ENCODE measurements at regions not wholly inside any gene's neighbourhood (a gene's known extent, or its start where the extent isn't known, plus 50 kb on each side); places are given as distances from the start of the nearest gene placed in this dataset.
A peak's percentile ranks its signal among the peaks of the same experiment; 100 is the strongest.
"Not testable (repeated sequence)": the region's sequence is repeated elsewhere in the genome, so short reads cannot be mapped to it uniquely, and the experiment has no call there.

DNA sequence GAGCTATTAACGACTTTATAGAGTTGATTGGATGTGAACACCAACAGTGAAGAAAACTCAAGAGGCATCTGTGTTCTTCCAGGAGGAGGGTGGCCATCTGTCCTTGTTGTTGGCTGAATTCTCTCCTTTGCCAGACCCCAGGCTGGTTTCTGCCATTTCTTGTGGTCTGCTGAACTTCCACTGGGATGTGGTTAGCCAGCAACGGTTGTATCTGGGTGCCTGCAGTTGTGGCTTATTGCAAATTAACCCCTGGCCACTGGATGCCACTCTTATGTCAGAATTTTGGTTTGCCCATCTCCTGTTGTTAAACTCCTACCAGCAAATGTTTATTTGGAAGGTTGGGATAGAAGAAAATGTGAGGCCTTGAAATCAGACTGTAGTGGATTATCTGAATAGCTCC lies 163.6 kb upstream of the TBC1D5 start:
- DNase-seq (ENCODE audit: low read depth in 2 of 2) = no peak

DNA sequence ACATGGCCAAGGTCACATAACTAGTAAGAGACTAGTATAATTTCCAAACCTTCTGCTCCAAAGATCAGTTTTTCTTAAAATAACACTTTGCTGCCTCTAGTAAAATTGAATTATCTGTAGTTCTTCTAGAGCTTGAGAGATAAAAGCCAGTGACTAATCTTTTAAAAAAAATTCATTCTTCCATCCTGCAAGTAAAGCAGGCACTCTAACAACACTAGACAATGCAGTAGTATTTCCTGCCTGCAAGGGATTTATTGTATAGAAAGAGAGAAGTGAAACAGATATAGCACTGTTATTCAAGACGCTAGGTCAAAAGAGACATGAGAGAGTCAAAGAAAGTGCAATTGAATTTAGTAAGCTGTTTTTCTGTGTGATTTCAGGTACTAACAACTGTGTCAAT lies 159.5 kb upstream of the TBC1D5 start:
- DNase-seq (ENCODE audit: low read depth in 2 of 2) = no peak

DNA sequence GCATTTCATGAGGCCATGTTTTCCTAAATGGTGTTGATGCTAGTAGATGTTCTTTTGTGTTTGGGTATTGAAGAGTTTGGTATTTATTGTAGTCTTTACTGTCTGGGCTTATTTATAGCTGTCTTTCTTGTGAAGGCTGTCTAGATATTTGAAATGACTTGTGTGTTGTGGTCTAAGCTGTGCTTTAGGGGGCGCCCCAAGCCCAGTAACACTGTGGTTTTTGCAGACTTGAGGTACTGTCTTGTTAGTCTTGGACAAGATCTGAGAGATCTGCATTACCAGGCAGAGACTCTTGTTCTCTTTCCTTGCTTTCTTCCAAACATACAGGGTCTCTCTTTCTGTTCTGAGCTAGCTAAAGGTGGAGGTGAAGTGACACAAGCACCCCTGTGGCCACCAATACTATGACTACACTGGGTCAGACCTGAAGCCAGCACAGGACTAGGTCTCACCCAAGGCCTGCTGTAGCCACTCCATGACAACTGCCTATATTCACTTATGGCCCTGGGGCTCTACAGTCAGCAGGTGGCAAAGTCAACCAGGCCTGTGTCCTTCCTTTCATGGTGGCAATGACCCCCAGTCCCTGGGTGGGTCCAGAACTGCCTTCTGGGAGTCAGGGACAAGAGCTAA lies 152.1 kb upstream of the TBC1D5 start:
- DNase-seq (ENCODE audit: low read depth in 2 of 2) = peak in 1 of 2 donors; percentile 26

DNA sequence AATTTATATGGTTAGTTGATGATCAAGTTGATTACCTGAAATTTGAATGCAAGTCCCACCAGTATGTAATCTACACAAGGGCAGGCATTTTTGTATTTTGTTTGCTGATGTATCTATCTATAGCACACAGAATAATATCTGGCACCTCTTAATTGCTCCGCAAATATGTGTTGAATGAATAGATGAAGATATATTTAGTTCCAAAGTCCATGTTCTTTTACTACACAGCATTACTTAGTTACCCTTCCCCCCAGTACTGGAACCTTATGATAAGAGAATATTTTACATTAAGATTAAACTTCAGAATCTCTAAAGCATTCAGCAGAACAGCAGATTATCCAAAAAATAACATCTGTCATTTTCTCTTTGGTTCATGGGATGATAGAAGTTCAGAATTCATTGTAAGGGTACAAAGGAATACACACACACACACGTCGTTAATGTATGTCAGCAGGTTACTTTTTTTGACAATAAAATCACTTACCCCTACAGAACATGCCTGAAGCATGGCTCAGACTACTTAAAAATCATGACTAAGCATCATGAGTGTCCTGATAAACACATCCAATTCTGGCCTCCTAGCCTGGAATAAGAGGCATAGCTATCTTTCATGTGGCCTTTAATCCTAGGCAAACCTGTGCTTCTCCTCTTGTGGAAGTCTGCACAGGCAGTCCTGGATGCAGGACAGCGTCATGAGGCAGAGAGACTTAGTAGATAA lies 148.9 kb upstream of the TBC1D5 start:
- no peak for DNase-seq (ENCODE audit: low read depth in 2 of 2)

DNA sequence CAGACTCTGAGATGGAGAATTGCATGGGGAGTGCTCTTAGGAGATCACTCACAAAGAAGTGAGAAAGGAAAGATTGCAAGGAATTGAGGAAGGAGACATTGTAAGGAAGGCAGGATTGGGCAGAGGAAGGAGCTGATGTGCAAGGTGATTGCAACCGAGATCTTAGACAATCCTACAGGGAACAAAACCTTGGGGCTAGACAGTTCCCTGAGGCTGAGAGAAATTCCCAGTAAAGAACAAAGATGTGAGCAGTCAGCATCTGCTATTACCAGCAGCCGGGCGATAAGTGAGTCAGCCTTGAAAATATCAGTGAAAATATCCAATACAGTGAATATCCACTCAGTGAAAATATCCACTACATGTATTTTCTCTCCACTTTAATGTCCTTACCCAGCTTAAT lies 143.6 kb upstream of the TBC1D5 start:
- no peak for DNase-seq (ENCODE audit: low read depth in 2 of 2)

DNA sequence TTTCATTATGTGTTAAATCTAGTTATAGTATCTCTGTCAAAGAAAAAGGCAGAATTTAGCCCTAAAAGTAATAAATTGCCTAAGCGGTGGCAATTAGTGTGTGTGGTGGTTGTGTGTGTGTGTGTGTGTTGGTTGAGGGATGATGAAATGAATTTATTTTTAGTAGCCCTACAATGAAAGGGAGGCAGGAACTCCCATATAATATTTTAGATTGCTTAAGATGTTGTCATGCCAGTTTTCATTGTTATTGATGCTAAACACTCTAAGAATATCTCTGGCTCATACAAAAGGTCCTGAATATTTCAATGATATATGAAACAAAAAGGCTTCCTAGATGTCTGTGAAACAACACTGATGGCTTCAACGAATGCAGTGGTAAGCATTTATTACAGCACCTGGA lies 140.6 kb upstream of the TBC1D5 start:
- DNase-seq (ENCODE audit: low read depth in 2 of 2) = no peak

DNA sequence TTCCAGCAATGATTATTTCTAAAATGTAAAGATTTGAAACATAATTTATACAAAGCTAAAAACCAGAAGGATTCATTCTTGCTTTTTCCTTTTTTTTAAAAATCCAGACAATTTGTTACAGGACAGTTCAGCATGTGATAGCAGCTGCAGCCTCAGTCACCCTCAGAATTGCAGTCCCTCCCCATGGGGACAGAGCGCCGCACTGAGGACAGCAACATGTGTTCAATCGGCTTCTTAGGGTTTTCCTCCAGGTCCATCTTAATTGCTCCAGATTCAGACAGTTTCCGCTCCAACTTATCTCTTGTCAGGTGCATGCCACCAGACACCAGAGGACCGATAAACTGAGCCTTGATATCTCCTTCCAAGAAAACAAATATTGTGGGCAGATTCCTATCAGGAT lies 134.9 kb upstream of the TBC1D5 start:
- DNase-seq (ENCODE audit: low read depth in 2 of 2) = no peak

DNA sequence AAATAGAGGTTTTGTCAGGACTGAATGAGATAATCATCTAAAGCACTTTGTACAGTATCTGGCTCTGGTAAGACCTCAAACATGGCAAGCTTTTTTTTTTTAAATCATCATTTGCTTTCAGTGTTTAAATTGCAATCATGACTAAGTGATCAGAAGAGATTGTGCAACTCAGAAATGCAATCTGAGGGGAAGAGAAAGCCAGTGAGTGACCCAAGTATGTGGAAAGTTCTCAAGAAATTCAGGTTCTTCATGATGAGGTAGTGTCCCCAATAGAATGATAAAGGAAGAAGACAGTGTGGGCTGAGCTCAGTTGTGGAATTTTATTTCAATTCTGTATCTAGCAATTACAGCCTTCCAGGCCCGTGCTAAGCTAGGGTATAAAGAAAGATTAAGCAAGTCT lies 132.2 kb upstream of the TBC1D5 start:
- DNase-seq (ENCODE audit: low read depth in 2 of 2) = no peak

DNA sequence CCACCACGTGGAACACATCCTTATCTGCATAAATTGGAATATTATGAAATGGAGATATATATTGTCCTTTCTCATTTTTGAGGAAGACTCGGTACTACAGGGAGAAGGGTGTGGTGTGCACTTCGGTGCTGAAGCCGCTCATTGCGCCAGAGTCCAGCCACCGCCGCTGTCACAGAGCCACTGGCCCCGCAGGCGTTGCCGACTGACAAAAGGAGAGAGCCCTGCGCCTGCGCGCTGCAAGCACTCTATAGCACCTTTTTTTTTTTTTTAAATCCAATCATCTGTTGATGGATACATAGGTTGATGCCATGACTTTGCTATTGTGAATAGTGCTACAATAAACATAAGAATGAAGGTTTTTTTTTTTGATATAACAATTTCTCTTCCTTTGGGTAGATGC lies 130.0 kb upstream of the TBC1D5 start:
- DNase-seq (ENCODE audit: low read depth in 2 of 2) = no peak

DNA sequence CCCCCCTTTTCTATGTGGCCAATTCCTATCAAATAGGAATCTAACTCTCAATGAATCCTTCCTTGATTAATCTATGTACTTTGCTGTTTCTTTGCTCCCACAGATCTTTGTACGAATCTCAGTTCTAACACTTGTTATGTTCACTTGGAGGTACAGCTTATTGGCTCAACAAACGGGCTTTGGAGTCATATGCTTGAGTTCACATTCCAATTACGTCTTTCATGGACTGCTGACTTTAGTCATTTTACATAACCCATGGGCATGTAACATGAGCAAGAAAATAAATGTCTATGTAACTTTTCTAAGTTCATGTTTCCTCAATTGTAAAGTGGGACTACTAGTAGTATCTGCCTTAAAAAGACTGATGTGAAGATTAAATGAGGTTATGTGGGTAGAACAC lies 123.2 kb upstream of the TBC1D5 start:
- no peak for DNase-seq (ENCODE audit: low read depth in 2 of 2)

DNA sequence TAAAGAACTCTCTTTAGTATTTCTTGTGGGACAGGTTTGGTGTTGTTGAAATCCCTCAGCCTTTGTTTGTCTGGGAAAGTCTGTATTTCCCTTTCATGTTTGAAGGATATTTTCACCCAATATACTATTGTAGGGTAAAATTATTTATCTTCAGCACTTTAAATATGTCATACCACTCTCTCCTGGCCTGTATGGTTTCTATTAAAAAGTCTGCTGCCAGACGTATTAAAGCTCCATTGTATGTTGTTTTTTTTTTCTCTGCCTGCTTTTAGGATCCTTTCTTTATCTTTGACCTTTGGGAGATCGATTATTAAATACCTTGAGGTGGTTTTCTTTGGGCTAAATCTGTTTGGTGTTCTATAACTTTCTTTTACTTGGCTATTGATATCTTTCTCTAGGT lies 119.0 kb upstream of the TBC1D5 start:
- DNase-seq (ENCODE audit: low read depth in 2 of 2) = no peak

DNA sequence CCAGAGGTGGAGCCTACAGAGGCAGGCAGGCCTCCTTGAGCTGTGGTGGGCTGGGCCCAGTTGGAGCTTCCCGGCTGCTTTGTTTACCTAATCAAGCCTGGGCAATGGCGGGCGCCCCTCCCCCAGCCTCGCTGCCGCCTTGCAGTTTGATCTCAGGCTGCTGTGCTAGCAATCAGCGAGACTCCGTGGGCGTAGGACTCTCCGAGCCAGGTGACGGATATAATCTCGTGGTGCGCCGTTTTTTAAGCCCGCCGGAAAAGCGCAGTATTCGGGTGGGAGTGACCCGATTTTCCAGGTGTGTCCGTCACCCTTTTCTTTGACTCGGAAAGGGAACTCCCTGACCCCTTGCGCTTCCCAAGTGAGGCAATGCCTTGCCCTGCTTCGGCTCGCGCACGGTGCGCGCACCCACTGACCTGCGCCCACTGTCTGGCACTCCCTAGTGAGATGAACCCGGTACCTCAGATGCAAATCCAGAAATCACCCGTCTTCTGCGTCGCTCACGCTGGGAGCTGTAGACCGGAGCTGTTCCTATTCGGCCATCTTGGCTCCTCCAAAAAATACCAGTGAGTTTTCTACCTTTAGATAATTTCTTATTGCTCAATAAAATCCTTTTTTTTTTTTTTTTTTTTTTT lies 118.5 kb upstream of the TBC1D5 start:
- not testable (repeated sequence) for DNase-seq (ENCODE audit: low read depth in 2 of 2)

DNA sequence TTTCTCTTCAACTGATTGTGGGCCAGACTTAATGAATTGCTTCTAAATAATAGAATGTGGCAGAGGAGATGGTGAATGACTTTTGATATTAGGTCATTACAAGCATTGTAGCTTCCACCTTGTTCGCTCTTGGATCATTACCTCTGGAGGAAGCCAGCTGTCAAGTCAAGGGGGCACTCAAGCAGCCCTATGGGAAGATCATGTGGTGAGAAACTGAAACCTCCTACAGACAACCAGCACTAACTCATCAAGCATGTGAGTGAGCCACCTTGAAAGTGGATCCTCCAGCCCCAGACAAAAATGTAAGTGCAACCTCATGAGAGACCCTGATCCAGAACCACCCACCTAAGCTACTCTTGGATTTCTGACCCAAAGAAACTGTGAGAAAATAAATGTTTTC lies 109.8 kb upstream of the TBC1D5 start:
- DNase-seq (ENCODE audit: low read depth in 2 of 2) = no peak

DNA sequence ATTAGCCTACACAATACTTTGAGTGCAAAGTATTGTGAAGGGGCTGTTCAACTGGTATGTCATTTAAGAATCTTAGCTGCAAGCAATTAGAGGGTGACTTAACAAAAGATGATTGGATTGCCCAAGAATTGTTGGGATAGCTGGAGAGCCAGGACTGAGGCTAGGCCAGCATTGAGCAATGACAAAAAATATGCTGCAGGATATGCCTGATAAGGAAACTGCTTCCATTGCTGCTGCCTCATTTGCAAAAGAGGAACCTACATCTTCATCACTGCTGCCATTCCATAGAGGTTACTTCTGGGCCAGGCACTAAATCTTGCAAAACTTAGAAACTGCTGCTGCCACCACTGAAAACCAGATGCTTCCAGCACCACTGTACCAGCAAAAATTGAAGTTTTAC lies 108.0 kb upstream of the TBC1D5 start:
- no peak for DNase-seq (ENCODE audit: low read depth in 2 of 2)

DNA sequence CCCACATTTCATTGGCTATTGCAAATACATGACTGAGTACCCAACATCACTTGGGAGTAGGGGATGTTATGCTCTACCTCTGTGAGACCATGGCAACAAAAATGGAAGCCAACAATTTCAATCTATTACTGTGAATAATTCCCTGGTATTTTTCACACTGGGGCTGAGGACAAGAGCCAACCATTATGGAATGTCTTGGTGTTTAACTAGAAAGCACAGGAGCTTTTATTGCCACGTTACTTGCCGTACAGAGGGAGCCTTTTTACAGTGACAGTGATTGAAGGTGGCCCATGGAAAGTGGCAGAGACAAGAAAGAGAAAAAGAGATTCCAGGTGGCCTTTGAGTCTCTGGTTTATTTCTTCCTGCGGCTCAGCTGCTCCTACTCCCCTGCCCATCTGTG lies 105.7 kb upstream of the TBC1D5 start:
- no peak for DNase-seq (ENCODE audit: low read depth in 2 of 2)

DNA sequence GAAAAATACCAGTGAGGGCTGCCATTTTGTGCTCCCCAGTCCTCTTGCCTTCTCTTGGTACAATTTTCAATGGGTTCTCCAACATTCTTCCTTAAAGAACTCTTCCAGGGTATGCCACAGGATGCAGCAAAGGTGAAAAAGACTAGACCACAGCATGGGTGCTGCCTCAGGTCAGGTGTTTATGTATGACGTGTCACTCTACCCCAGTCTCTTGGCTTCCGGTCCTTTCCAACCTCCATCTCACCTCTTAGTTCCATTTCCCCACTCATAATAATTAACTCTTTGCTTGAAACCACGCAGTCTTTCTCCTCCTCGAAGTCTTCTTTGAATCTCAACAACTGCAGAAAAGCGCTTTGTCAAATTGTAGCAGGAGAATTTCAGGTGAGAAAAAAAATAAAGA lies 104.7 kb upstream of the TBC1D5 start:
- no peak for DNase-seq (ENCODE audit: low read depth in 2 of 2)

DNA sequence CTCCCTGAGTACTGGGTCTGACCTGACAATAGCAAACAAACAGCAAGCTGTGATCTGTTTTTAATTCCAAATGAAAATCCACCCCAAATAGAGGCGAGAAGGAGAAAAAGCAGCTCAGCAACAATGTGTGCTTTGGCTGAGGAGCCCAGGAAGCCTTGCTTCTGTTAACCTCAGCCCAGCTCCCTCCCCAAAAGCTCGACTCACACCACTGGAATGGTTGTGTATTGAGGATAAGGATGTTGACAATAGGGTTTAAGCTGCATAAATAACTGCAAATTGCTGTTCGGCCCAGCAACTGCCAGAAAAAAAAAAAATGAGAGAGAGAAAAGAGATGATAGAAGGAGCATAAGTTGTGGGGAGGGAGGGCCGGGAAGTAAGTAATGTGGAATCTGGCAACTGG lies 104.0 kb upstream of the TBC1D5 start:
- DNase-seq (ENCODE audit: low read depth in 2 of 2) = no peak

DNA sequence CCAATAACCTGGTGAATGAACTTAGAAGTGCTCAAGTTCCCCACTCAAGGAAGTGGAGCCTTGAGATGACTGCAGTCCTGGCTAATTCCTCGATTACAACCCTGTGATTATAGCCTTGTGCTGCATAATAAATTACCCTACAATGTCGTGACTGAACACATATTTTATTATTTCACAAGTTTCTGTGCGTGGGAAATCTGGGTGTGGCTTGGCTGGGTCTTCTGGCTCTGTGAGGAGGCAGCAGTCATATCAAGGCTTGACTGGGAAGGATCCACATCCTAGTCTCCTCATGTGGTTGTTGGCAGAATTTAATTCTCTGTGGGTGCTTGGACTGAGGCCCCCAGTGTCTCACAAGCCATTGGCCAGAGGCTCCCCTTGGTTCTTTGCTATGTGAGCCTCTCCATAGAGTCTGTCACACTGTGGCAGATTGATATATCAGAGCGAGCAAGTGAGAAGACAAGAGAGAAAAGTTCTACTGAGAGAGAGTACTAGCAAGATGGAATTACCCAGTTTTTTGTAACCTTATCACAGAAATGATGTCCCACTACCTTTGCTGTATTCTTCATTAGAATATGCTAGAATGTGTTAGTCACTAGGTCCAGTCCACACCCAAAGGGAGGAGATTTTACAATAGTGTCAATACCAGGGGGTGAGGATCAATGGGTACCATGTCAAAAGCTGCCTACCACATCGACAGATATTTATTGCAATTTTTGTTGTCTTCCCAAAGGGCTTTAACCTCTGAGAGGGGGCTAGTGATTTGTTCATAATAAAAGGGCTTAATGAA lies 102.8 kb upstream of the TBC1D5 start:
- DNase-seq (ENCODE audit: low read depth in 2 of 2) = no peak

DNA sequence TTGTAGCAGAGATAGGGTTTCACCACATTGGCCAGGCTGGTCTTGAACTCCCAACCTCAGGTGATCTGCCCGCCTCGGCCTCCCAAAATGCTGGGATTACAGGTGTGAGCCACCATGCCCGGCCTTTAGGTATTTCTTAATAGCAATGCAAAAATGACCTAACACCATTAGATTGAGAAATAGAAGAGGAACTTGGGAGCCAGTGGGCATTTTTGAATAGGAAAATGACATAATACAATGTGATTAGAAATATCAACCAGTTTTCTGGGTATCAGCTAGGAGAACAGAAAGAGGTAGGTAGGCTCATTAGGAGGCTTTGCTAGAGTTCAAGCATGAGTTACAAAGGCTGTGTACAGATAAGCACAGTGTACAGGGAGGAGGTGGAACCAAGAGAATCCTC lies 101.8 kb upstream of the TBC1D5 start:
- no peak for DNase-seq (ENCODE audit: low read depth in 2 of 2)

DNA sequence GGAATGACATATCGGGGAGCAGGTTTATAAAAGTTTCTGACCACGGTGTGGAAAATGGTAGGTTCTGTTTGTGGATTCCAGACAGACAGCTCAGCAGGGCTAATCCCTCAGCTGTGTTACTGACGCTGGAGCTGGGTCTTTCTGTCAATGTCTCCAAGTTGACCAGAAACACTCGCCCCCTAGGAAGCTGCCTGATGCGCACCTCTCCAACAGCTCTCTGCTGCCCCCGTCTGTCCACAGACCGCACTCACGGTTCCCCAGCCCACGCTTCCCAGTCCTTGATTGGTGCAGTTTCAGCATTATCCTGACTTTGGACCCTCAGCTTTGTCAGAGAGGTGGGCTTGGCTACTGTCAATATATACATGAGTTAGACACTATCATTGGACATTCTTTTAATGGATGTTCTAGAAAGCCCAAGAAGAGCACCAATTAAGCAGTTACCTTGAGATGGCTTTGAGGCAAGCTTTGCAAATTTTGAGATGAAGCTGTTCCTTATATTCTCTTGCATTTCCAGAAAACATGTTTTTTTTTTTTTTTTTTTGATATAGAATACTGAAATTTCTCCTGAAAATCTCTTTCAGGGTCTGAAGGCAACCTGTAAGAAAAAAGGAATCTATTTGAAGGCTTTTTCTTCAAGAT lies 98.9 kb upstream of the TBC1D5 start:
- peak; percentile 46 to 48 for DNase-seq (ENCODE audit: low read depth in 2 of 2)

DNA sequence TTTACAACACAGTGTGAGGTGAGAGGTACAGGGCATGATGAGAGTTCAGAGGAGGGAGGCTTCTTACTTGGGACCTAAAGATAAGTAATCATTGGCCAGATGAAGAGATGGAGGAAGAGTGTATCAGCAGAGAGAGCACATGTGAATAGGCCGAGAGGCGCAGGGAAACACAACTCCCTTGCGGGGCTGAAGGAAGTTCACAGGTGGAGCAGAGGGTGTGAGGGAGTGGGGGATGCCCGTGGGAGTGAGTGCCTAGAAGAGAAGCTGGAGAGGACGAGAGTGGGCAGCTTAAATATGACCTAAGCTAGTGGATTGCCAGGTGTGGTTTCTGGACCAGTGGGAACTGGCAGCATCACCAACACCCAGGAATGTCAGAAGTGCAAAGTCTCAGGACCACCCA lies 98.2 kb upstream of the TBC1D5 start:
- no peak for DNase-seq (ENCODE audit: low read depth in 2 of 2)

DNA sequence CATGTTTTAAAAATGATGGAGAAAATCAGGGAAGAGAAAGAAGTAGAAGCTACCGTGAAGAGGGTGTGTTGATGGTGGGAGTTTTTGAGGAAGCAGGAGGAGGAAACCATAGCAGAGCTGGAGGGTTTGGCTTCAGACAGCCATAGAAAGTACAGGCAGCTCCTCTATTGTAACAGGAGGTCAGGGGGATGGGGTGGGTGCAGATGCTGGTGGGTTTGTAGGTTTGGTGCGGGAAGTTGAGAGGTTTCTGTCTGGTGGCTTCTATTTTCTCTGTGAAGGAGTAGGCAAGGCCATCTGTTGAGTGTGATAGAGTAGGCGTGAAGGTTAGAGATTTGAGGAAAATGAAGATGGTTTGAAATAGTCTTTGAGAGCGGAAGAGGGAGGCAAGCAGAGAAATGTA lies 97.7 kb upstream of the TBC1D5 start:
- no peak for DNase-seq (ENCODE audit: low read depth in 2 of 2)
